Peyer's patch (tissue), 4 donors: ENCODE measurements at regions not wholly inside any gene's neighbourhood (a gene's known extent, or its start where the extent isn't known, plus 50 kb on each side); places are given as distances from the start of the nearest gene placed in this dataset.
"Not testable (repeated sequence)": the region's sequence is repeated elsewhere in the genome, so short reads cannot be mapped to it uniquely, and the experiment has no call there.

Experiments
- DNase-seq, 3 donors: peaks; one replicate each; pipeline ENCODE4 v3.0.0-alpha.2; 2017 to 2019
- H3K27ac ChIP-seq, 4 donors: fragments of 200-600 bp; sonication (generic); one replicate each; pipeline ENCODE4 v1.5.1; 2016 to 2019
- H3K27me3 ChIP-seq, 2 donors: fragments of 200-600 bp; sonication (generic); one replicate each; pipeline ENCODE4 v1.5.1; 2019
- H3K36me3 ChIP-seq, 3 donors: fragments of 200-600 bp; sonication (generic); one replicate each; pipeline ENCODE4 v1.5.1; 2016 to 2019
- H3K4me1 ChIP-seq, 4 donors: fragments of 200-600 bp; sonication (generic); one replicate each; pipeline ENCODE4 v1.5.1; 2016 to 2019
- H3K4me3 ChIP-seq, 4 donors: fragments of 200-600 bp; sonication (generic); 1 replicate in 3 of 4; 2 replicates in 1 of 4; pipeline ENCODE4 v1.5.1; 2016 to 2019; ENCODE audit warnings: mild to moderate bottlenecking in 1 of 4
- H3K9me3 ChIP-seq, 4 donors: fragments of 200-600 bp; sonication (generic); one replicate each; pipeline ENCODE4 v1.5.1; 2016 to 2019; ENCODE audit warnings: mild to moderate bottlenecking in 1 of 4
- POLR2A ChIP-seq, 2 donors: fragments of 450-650 bp; IDR thresholded peaks; one replicate each; pipeline ENCODE4 v1.5.1; 2017; ENCODE audit warnings: antibody characterized with exemption in 2 of 2, mild to moderate bottlenecking in 2 of 2, moderate library complexity in 2 of 2
- TF ChIP-seq, protein P1 (sequence below), 6 experiments: fragments of 450-650 bp in 4 of 6; fragments of 200-600 bp in 2 of 6; sonication (generic) in 1 of 6; IDR thresholded peaks; one replicate each; pipeline ENCODE4 v1.5.1; 2017 to 2019; ENCODE audit warnings: antibody characterized with exemption in 6 of 6, mild to moderate bottlenecking in 3 of 6, moderate library complexity in 1 of 6

GRCh38 chr7:80303315-80303714 lies 168.7 kb downstream of the GNAI1 start:
- no peak for DNase-seq
- Histone ChIP-seq H3K9me3 (no peaks in the 10 kb centered on the region), H3K27me3 (no peaks in the 10 kb centered on the region), H3K4me1 (no peaks in the 10 kb centered on the region), H3K27ac (no peak overlapping the region), H3K36me3 (no peaks in the 10 kb centered on the region), H3K4me3 (no peak overlapping the region)
- TF ChIP-seq POLR2A (IDR thresholded peaks at IDR 0.05), result no peak
- TF ChIP-seq, protein P1, sequence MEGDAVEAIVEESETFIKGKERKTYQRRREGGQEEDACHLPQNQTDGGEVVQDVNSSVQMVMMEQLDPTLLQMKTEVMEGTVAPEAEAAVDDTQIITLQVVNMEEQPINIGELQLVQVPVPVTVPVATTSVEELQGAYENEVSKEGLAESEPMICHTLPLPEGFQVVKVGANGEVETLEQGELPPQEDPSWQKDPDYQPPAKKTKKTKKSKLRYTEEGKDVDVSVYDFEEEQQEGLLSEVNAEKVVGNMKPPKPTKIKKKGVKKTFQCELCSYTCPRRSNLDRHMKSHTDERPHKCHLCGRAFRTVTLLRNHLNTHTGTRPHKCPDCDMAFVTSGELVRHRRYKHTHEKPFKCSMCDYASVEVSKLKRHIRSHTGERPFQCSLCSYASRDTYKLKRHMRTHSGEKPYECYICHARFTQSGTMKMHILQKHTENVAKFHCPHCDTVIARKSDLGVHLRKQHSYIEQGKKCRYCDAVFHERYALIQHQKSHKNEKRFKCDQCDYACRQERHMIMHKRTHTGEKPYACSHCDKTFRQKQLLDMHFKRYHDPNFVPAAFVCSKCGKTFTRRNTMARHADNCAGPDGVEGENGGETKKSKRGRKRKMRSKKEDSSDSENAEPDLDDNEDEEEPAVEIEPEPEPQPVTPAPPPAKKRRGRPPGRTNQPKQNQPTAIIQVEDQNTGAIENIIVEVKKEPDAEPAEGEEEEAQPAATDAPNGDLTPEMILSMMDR (IDR thresholded peaks at IDR 0.05), result no peak

DNA sequence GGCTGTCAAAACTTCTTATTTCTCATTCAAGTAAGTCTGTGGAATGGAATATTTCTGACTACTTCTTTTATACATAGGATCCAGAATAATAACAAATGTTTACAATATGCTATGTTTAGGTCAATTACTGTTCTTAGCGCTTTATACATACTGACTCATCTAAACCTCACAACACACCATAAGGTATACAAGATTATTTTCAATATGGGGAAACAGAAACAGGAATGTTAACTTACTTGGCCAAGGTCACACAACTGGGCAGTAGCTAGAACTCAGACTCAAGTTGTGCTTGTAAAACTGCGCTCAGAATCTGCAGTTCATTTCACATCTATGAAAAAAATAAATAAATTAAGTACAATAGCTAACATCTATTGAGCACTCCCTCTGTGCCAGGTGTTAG lies 168.0 kb downstream of the GNAI1 start:
- no peaks in the 10 kb centered on the region for H3K27me3 ChIP-seq
- no peak for DNase-seq

GRCh38 chr7:80302078-80302477 lies 167.4 kb downstream of the GNAI1 start:
- DNase-seq, result no peak
- TF ChIP-seq, protein P1 (IDR thresholded peaks at IDR 0.05), result no peak
- TF ChIP-seq POLR2A (IDR thresholded peaks at IDR 0.05), result no peak

More for the DNA sequence above, 168.0 kb downstream of the GNAI1 start:
- Histone ChIP-seq H3K9me3 (no peaks in the 10 kb centered on the region), H3K4me3 (no peak overlapping the region), H3K4me1 (no peaks in the 10 kb centered on the region), H3K27ac (no peak overlapping the region), H3K36me3 (no peaks in the 10 kb centered on the region)
- no peak for TF ChIP-seq POLR2A (IDR thresholded peaks at IDR 0.05)
- TF ChIP-seq, protein P1 (IDR thresholded peaks at IDR 0.05), result no peak

DNA sequence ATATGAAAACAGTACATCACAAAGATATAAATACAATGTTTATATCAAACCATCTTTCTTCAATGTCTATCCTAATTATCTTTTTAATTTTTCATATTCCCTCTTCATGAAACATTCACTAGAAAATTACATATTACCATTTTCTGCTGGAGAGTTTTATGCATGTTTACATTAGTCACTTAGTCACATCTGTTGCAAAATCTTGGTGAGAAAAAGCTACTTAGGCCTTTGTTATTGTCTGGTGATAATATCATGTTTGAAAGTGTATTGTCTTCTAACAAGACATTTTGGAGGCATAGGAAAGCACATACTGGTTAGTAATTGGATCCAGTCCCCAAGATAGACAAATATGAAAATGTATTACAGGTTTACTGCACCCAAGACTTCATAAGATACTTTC lies 163.6 kb downstream of the GNAI1 start:
- TF ChIP-seq, protein P1 (IDR thresholded peaks at IDR 0.05), result no peak
- TF ChIP-seq POLR2A (IDR thresholded peaks at IDR 0.05), result no peak
- H3K36me3 ChIP-seq, result no peaks in the 10 kb centered on the region
- H3K9me3 ChIP-seq, result peaks cover 0 to 9% (median 2%) of the 10 kb centered on the region in 4 donors

More at GRCh38 chr7:80302078-80302477, 167.4 kb downstream of the GNAI1 start:
- Histone ChIP-seq H3K27me3 (no peaks in the 10 kb centered on the region), H3K4me1 (no peaks in the 10 kb centered on the region), H3K9me3 (peaks cover 0 to 4% (median 0%) of the 10 kb centered on the region in 4 donors), H3K4me3 (no peak overlapping the region), H3K36me3 (no peaks in the 10 kb centered on the region), H3K27ac (no peak overlapping the region)

DNA sequence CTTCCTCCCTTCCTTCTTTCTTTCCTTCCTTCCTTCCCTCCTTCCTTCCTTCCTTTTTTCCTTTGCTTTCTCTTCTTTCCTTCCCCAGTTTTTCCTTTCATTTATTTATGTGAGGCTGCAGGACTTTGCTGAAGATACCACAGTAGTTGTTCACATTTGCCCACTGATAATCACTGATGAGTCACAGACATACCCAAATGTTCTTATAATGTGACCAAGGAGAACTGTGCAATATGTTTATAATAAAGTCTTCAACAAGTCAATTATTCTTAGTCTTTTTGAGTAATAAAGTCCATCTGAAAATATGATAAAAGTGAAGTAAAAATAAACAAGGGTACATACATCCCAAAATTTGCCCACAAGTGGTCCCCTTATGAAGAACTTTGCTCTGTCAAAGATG lies 159.7 kb downstream of the GNAI1 start:
- H3K9me3 ChIP-seq, result peaks cover 0 to 9% (median 2%) of the 10 kb centered on the region in 4 donors
- H3K27me3 ChIP-seq, result no peaks in the 10 kb centered on the region
- no peak overlapping the region for H3K4me3 ChIP-seq
- H3K36me3 ChIP-seq, result no peaks in the 10 kb centered on the region
- no peaks in the 10 kb centered on the region for H3K4me1 ChIP-seq
- no peak for DNase-seq
- H3K27ac ChIP-seq, result no peak overlapping the region
- TF ChIP-seq POLR2A (IDR thresholded peaks at IDR 0.05), result no peak
- TF ChIP-seq, protein P1 (IDR thresholded peaks at IDR 0.05), result no peak

More for the DNA sequence above, 163.6 kb downstream of the GNAI1 start:
- H3K4me3 ChIP-seq, result no peak overlapping the region
- no peaks in the 10 kb centered on the region for H3K27me3 ChIP-seq
- no peak for DNase-seq
- no peaks in the 10 kb centered on the region for H3K4me1 ChIP-seq
- H3K27ac ChIP-seq, result no peak overlapping the region

- H3K9me3 ChIP-seq, H3K4me3 ChIP-seq, H3K27me3 ChIP-seq, H3K27ac ChIP-seq, H3K36me3 ChIP-seq, H3K4me1 ChIP-seq, DNase-seq: not testable (repeated sequence)
Measured at GRCh38 chr7:80292634-80293033, 158.0 kb downstream of the GNAI1 start.
